H1 (cell line): ENCODE measurements at regions not wholly inside any gene's neighbourhood (a gene's known extent, or its start where the extent isn't known, plus 50 kb on each side); places are given as distances from the start of the nearest gene placed in this dataset.

Experiments used
- CTCF ChIA-PET: fragments of 300-600 bp; sonication (Branson Sonifier 250); formaldehyde crosslinking; loops from one replicate; lab custom pipeline; 2021; ENCODE audit not compliant: partially characterized antibody; lab: Charles Lee
- POLR2A ChIA-PET: fragments of 300-600 bp; sonication (Branson Sonifier 250); formaldehyde crosslinking; loops from one replicate; lab custom pipeline; 2021; ENCODE audit warnings: inconsistent platforms; ENCODE audit not compliant: partially characterized antibody; lab: Charles Lee
- DNase-seq, 2 experiments: peaks; one replicate each; pipeline versions ENCODE4 v3.0.0 to v3.0.0-alpha.2; 2010 to 2022; ENCODE audit warnings: low spot score in 2 of 2, low read depth in 1 of 2, mixed read lengths in 1 of 2
- FAIRE-seq: peaks from 2 replicates; lab custom pipeline; 2011; peaks lifted over from hg19 to GRCh38; lab: Jason Lieb, UNC
- H2AFZ ChIP-seq: 2 replicates; pipeline ENCODE4 v1.8.1; 2012; ENCODE audit warnings: low read length, inconsistent platforms
- H2AK5ac ChIP-seq: 2 replicates; pipeline ENCODE4 v1.6.1; 2013; ENCODE audit warnings: low read depth, low read length
- H2BK120ac ChIP-seq: replicated peaks from 2 replicates; pipeline ENCODE3; 2013; ENCODE audit warnings: low read depth, low read length, inconsistent platforms
- H2BK12ac ChIP-seq: 2 replicates; pipeline ENCODE4 v1.6.1; 2013; ENCODE audit warnings: low read depth, low read length
- H2BK15ac ChIP-seq: 2 replicates; pipeline ENCODE4 v1.6.1; 2013; ENCODE audit warnings: low read length
- H2BK20ac ChIP-seq: 2 replicates; pipeline ENCODE4 v1.6.1; 2013; ENCODE audit warnings: low read length
- H2BK5ac ChIP-seq: 2 replicates; pipeline ENCODE4 v1.6.1; 2013; ENCODE audit warnings: low read depth, low read length
- H3K14ac ChIP-seq: 2 replicates; pipeline ENCODE4 v1.6.1; 2013; ENCODE audit warnings: inconsistent platforms; ENCODE audit not compliant: insufficient read length
- H3K18ac ChIP-seq: 2 replicates; pipeline ENCODE4 v1.6.1; 2013; ENCODE audit warnings: low read length; ENCODE audit errors: extremely low read depth
- H3K23ac ChIP-seq: 2 replicates; pipeline ENCODE4 v1.6.1; 2013; ENCODE audit warnings: inconsistent platforms; ENCODE audit not compliant: insufficient read length
- H3K23me2 ChIP-seq: 2 replicates; pipeline ENCODE4 v1.6.1; 2013; ENCODE audit warnings: low read depth, low read length
- H3K27ac ChIP-seq: 2 replicates; pipeline ENCODE4 v1.6.1; 2011; ENCODE audit warnings: low read depth, low read length, inconsistent platforms
- H3K27me3 ChIP-seq, 4 experiments: replicated peaks in 1 of 4; 1 replicate in 1 of 4; 2 replicates in 3 of 4; pipeline versions ENCODE4 v1.6.1 to v1.8.1; 2011 to 2013; ENCODE audit warnings: low read length in 3 of 4, mild to moderate bottlenecking in 3 of 4, inconsistent platforms in 2 of 4, mixed read lengths in 2 of 4, moderate library complexity in 1 of 4; ENCODE audit not compliant: control insufficient read depth in 3 of 4, insufficient read depth in 3 of 4; ENCODE audit errors: extremely low read depth in 1 of 4
- H3K36me3 ChIP-seq, 4 experiments: 2 replicates each; pipeline versions ENCODE4 v1.6.1 to v1.8.1; 2011 to 2013; ENCODE audit warnings: mild to moderate bottlenecking in 4 of 4, low read length in 3 of 4, moderate library complexity in 2 of 4, control low read depth in 1 of 4, inconsistent platforms in 1 of 4; ENCODE audit not compliant: insufficient read depth in 4 of 4, control insufficient read depth in 2 of 4
- H3K4ac ChIP-seq: replicated peaks from 2 replicates; pipeline ENCODE3; 2013; ENCODE audit warnings: low read length, low read depth, mixed read lengths, inconsistent platforms; ENCODE audit not compliant: insufficient read length
- H3K4me1 ChIP-seq, 4 experiments: replicated peaks in 1 of 4; 1 replicate in 1 of 4; 2 replicates in 3 of 4; pipeline versions ENCODE4 v1.6.1 to v1.8.1; 2011 to 2013; ENCODE audit warnings: low read length in 3 of 4, inconsistent platforms in 2 of 4, mixed read lengths in 1 of 4; ENCODE audit not compliant: insufficient read depth in 4 of 4, control insufficient read depth in 3 of 4
- H3K4me2 ChIP-seq, 2 experiments: 2 replicates each; pipeline versions ENCODE4 v1.6.1 to v1.8.1; 2011 to 2013; ENCODE audit warnings: low read depth in 2 of 2, low read length in 2 of 2, control low read depth in 1 of 2, inconsistent platforms in 1 of 2, mild to moderate bottlenecking in 1 of 2; ENCODE audit not compliant: insufficient read depth in 1 of 2
- H3K4me3 ChIP-seq, 4 experiments: fragments of 200-600, 300-600 bp in 1 of 4; sonication (generic), shearing (Covaris generic), sonication (Bioruptor Twin) in 1 of 4; 2 replicates each; pipeline versions ENCODE4 v1.5.1 to v1.8.1; 2011 to 2016; ENCODE audit warnings: low read length in 4 of 4, low read depth in 3 of 4, control low read depth in 2 of 4, inconsistent platforms in 2 of 4, mild to moderate bottlenecking in 2 of 4, mixed read lengths in 1 of 4, moderate library complexity in 1 of 4; ENCODE audit not compliant: insufficient read depth in 2 of 4; ENCODE audit errors: extremely low read depth in 1 of 4
- H3K56ac ChIP-seq: replicated peaks from 2 replicates; pipeline ENCODE3; 2013; ENCODE audit warnings: low read depth, mild to moderate bottlenecking, mixed read lengths, low read length, inconsistent platforms; ENCODE audit not compliant: insufficient read length
- H3K79me1 ChIP-seq: 2 replicates; pipeline ENCODE4 v1.6.1; 2013; ENCODE audit warnings: low read depth, low read length, control low read depth
- H3K79me2 ChIP-seq, 2 experiments: 2 replicates each; pipeline versions ENCODE4 v1.6.1 to v1.8.1; 2012 to 2013; ENCODE audit warnings: low read length in 2 of 2, mild to moderate bottlenecking in 2 of 2, inconsistent platforms in 1 of 2; ENCODE audit not compliant: insufficient read depth in 2 of 2, control insufficient read depth in 1 of 2
- H3K9ac ChIP-seq, 4 experiments: replicated peaks in 1 of 4; 1 replicate in 1 of 4; 2 replicates in 3 of 4; pipeline versions ENCODE4 v1.6.1 to v1.8.1; 2011 to 2013; ENCODE audit warnings: low read depth in 3 of 4, low read length in 3 of 4, control low read depth in 2 of 4, mild to moderate bottlenecking in 2 of 4, moderate library complexity in 2 of 4, inconsistent platforms in 1 of 4; ENCODE audit errors: extremely low read depth in 1 of 4
- H3K9me3 ChIP-seq, 2 experiments: 2 replicates each; pipeline versions ENCODE4 v1.6.1 to v1.8.1; 2012 to 2013; ENCODE audit warnings: mild to moderate bottlenecking in 2 of 2, moderate library complexity in 2 of 2, control low read depth in 1 of 2, inconsistent platforms in 1 of 2, low read depth in 1 of 2, low read length in 1 of 2, mixed read lengths in 1 of 2; ENCODE audit not compliant: insufficient read depth in 2 of 2
- H4K20me1 ChIP-seq, 2 experiments: replicated peaks in 1 of 2; 2 replicates each; pipeline versions ENCODE3 to v1.8.1; 2011 to 2013; ENCODE audit warnings: inconsistent platforms in 2 of 2, low read length in 2 of 2, mild to moderate bottlenecking in 1 of 2; ENCODE audit not compliant: insufficient read depth in 2 of 2, control insufficient read depth in 1 of 2
- H4K5ac ChIP-seq: 2 replicates; pipeline ENCODE4 v1.6.1; 2013; ENCODE audit warnings: low read length, low read depth, mixed read lengths, inconsistent platforms; ENCODE audit not compliant: insufficient read length
- H4K8ac ChIP-seq: 2 replicates; pipeline ENCODE4 v1.8.0; 2013; ENCODE audit warnings: mild to moderate bottlenecking, moderate library complexity, low read length, inconsistent platforms; ENCODE audit not compliant: insufficient read depth; ENCODE audit errors: extremely low read depth
- H4K91ac ChIP-seq: replicated peaks from 2 replicates; pipeline ENCODE3; 2013; ENCODE audit warnings: low read length, mixed read lengths, inconsistent platforms; ENCODE audit not compliant: insufficient read length
- CBX5 ChIP-seq: fragments of 300-800, 300-1000 bp; sonication (generic); IDR thresholded peaks from 2 replicates; pipeline ENCODE4 v1.7.1; 2016; ENCODE audit warnings: antibody characterized with exemption, low read length, low read depth
- CHD1 ChIP-seq: IDR thresholded peaks from 2 replicates; pipeline ENCODE4 v1.6.1; 2012; ENCODE audit warnings: low read depth, low read length, improper control_type of control experiment
- HDAC6 ChIP-seq: IDR thresholded peaks from one replicate; pipeline ENCODE4 v1.7.1; 2012; ENCODE audit warnings: low read depth, mild to moderate bottlenecking, inconsistent platforms, low read length, moderate library complexity
- JUN ChIP-seq: IDR thresholded peaks from 2 replicates; pipeline ENCODE4 v1.6.1; 2011; ENCODE audit warnings: low read depth, mild to moderate bottlenecking, improper control_type of control experiment, low read length
- NANOG ChIP-seq: IDR thresholded peaks from 2 replicates; pipeline ENCODE4 v1.6.1; 2011; ENCODE audit warnings: low read length, low read depth, mild to moderate bottlenecking, inconsistent platforms; ENCODE audit not compliant: insufficient read depth, poor library complexity, severe bottlenecking
- NRF1 ChIP-seq: IDR thresholded peaks from 2 replicates; pipeline ENCODE4 v1.6.1; 2011; ENCODE audit warnings: mild to moderate bottlenecking, low read depth, low read length, improper control_type of control experiment
- POLR2AphosphoS5 ChIP-seq: IDR thresholded peaks from 2 replicates; pipeline ENCODE4 v1.6.1; 2011; ENCODE audit warnings: low read depth, low read length
- RNF2 ChIP-seq: fragments of 200-900, 300-1000 bp; sonication (generic); IDR thresholded peaks from 2 replicates; pipeline ENCODE4 v1.7.1; 2016; ENCODE audit warnings: borderline replicate concordance, low read depth, mild to moderate bottlenecking, antibody characterized with exemption, low read length; ENCODE audit not compliant: poor library complexity, severe bottlenecking; ENCODE audit errors: missing control alignments
- SAP30 ChIP-seq: fragments of 300-600 bp; sonication (generic); IDR thresholded peaks from 2 replicates; pipeline ENCODE4 v1.7.1; 2012; ENCODE audit warnings: low read length, moderate library complexity, mild to moderate bottlenecking, inconsistent platforms; ENCODE audit not compliant: insufficient read depth, insufficient replicate concordance
- SP2 ChIP-seq: IDR thresholded peaks from 2 replicates; pipeline ENCODE4 v1.6.1; 2012; ENCODE audit warnings: mild to moderate bottlenecking, low read length, inconsistent platforms
- SUZ12 ChIP-seq: fragments of 200-600 bp; sonication (generic); IDR thresholded peaks from 2 replicates; pipeline ENCODE4 v1.6.1; 2012; ENCODE audit warnings: mild to moderate bottlenecking, inconsistent platforms, low read length, moderate library complexity, mixed read lengths
- YY1 ChIP-seq: IDR thresholded peaks from 2 replicates; pipeline ENCODE4 v1.6.1; 2011; ENCODE audit warnings: low read depth, mild to moderate bottlenecking, low read length
- WGBS, 2 experiments: shearing (Covaris generic) in 1 of 2; methylation state at CpG; one replicate each; pipeline versions ENCODE4 v1.1.6 to v1.1.7; 2013 to 2015; ENCODE audit warnings: low lambda C conversion rate in 2 of 2, mixed read lengths in 2 of 2, inconsistent platforms in 1 of 2, low coverage in 1 of 2, missing lambda C conversion rate in 1 of 2; ENCODE audit not compliant: insufficient replicate concordance in 2 of 2, insufficient coverage in 1 of 2, insufficient read length in 1 of 2; ENCODE audit errors: extremely low coverage in 1 of 2, missing lambda C conversion rate in 1 of 2; 5-methylcytosine and 5-hydroxymethylcytosine counted together
- TF ChIP-seq, protein P1 (sequence below): IDR thresholded peaks from 2 replicates; pipeline ENCODE4 v1.6.1; 2012; ENCODE audit warnings: inconsistent platforms

- H2AK5ac ChIP-seq = no peak overlapping the region
- H2BK15ac ChIP-seq = no peak overlapping the region
- H3K14ac ChIP-seq = no peak overlapping the region
- no peak overlapping the region for H3K56ac ChIP-seq
- no peak overlapping the region for H2BK20ac ChIP-seq
- no peak overlapping the region for H4K8ac ChIP-seq
- H3K9ac ChIP-seq = no peak overlapping the region
- H3K4me2 ChIP-seq = no peak overlapping the region
- no peaks in the 10 kb centered on the region; a peak in 4 of 7 replicates for H3K4me1 ChIP-seq
- no peak overlapping the region for H4K91ac ChIP-seq
- no peaks in the 10 kb centered on the region for H3K27me3 ChIP-seq
- no peak overlapping the region for H3K27ac ChIP-seq
- no peaks in the 10 kb centered on the region; a peak in 1 of 4 replicates for H3K9me3 ChIP-seq
- FAIRE-seq = no peak
- H3K36me3 ChIP-seq = no peaks in the 10 kb centered on the region
- H2BK120ac ChIP-seq = no peak overlapping the region
- CTCF ChIA-PET = interaction anchor here (0.8 to 1.1 kb wide), 2 partner anchors 22 to 88 kb away, joined by 3 read pairs; no protein-coding TSS in a partner anchor
- no peaks in the 10 kb centered on the region for H3K79me2 ChIP-seq
- POLR2A ChIA-PET = no interaction called here
- no peak overlapping the region for H3K4me3 ChIP-seq
- peak in 1 of 2 experiments; percentile 41 for DNase-seq
- H3K23me2 ChIP-seq = 0 out of 2 replicates have a peak, but pooled peaks cover 1% of the 10 kb centered on the region
- no peak overlapping the region for H3K23ac ChIP-seq
- no peak overlapping the region for H3K4ac ChIP-seq
- no peak overlapping the region for H2BK5ac ChIP-seq
- H2AFZ ChIP-seq = no peak overlapping the region
- H4K5ac ChIP-seq = no peak overlapping the region
- H2BK12ac ChIP-seq = no peak overlapping the region
- 87% methylated on average over 7 of the region's 7 CpGs; no CpG with 5 or more reads in 1 of the 2 experiments for WGBS, 2 experiments
- H4K20me1 ChIP-seq = no peaks in the 10 kb centered on the region
- no peak overlapping the region for H3K18ac ChIP-seq
- no peaks in the 10 kb centered on the region for H3K79me1 ChIP-seq
- TF ChIP-seq NANOG (no peak), CHD1 (no peak), HDAC6 (no peak), SAP30 (no peak), CBX5 (no peak), RNF2 (no peak), NRF1 (no peak), POLR2AphosphoS5 (no peak), SP2 (no peak), JUN (no peak), YY1 (no peak), SUZ12 (no peak)
- TF ChIP-seq, protein P1, sequence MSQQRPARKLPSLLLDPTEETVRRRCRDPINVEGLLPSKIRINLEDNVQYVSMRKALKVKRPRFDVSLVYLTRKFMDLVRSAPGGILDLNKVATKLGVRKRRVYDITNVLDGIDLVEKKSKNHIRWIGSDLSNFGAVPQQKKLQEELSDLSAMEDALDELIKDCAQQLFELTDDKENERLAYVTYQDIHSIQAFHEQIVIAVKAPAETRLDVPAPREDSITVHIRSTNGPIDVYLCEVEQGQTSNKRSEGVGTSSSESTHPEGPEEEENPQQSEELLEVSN = no peak
Measured at GRCh38 chr13:40375489-40376171, 290.8 kb downstream of the FOXO1 start.
